ENCODE measurements at regions not wholly inside any gene's neighbourhood (a gene's known extent, or its start where the extent isn't known, plus 50 kb on each side); places are given as distances from the start of the nearest gene placed in this dataset.

- FAIRE-seq, result no peak
- TF ChIP-seq CTCF (optimal IDR thresholded peaks at IDR 0.05 in 1 of 3, IDR thresholded peaks at IDR 0.05 in 1 of 3, conservative IDR thresholded peaks at IDR 0.05 in 1 of 3; ENCODE audit: extremely low read depth in 1 of 3, insufficient read depth in 2 of 3, low read length in 3 of 3) (no peak), EZH2 (IDR thresholded peaks at IDR 0.05; ENCODE audit: low read length) (no peak)
- dilution Hi-C loops (cut with MboI; ENCODE audit: extremely low pct_ligation_motif_present, low sequenced_read_pairs), result no loop called here
- Histone ChIP-seq H3K4me3 (ENCODE audit: control insufficient read depth in 2 of 3, extremely low read depth in 1 of 3, insufficient read depth in 2 of 3, low read depth in 1 of 3, low read length in 3 of 3) (no peak overlapping the region), H3K4me2 (ENCODE audit: control insufficient read depth, extremely low read depth, insufficient read depth, low read depth, low read length) (no peak overlapping the region), H3K36me3 (ENCODE audit: control insufficient read depth in 2 of 2, extremely low read depth in 1 of 2, insufficient read depth in 2 of 2, low read length in 2 of 2) (no peaks in the 10 kb centered on the region), H3K4me1 (ENCODE audit: control insufficient read depth, extremely low read depth, insufficient read depth, low read length) (no peaks in the 10 kb centered on the region), H3K79me2 (ENCODE audit: control insufficient read depth, insufficient read depth, low read length) (no peaks in the 10 kb centered on the region), H3K9me1 (ENCODE audit: control insufficient read depth, extremely low read depth, insufficient read depth, low read length) (no peaks in the 10 kb centered on the region), H3K27me3 (ENCODE audit: control insufficient read depth, extremely low read depth, insufficient read depth, low read length) (no peaks in the 10 kb centered on the region), H3K9me3 (ENCODE audit: control insufficient read depth, low read depth, low read length) (peaks cover 1% of the 10 kb centered on the region), H4K20me1 (ENCODE audit: control insufficient read depth, extremely low read depth, insufficient read depth, low read length) (no peaks in the 10 kb centered on the region), H2AFZ (ENCODE audit: control insufficient read depth, low read length) (no peak overlapping the region), H3K9ac (ENCODE audit: control insufficient read depth, extremely low read depth, insufficient read depth, low read length) (no peak overlapping the region), H3K27ac (ENCODE audit: control insufficient read depth, insufficient read depth, low read length) (no peak overlapping the region)
- DNase-seq (ENCODE audit: low read depth, low spot score), result no peak
Measured at GRCh38 chr2:5782103-5782502, 89.9 kb downstream of the SOX11 start.

- H2AFZ ChIP-seq (ENCODE audit: control insufficient read depth, low read length), result no peak overlapping the region
- no peaks in the 10 kb centered on the region for H3K36me3 ChIP-seq (ENCODE audit: control insufficient read depth in 2 of 2, extremely low read depth in 1 of 2, insufficient read depth in 2 of 2, low read length in 2 of 2)
- H3K9me1 ChIP-seq (ENCODE audit: control insufficient read depth, extremely low read depth, insufficient read depth, low read length), result no peaks in the 10 kb centered on the region
- DNase-seq (ENCODE audit: low read depth, low spot score), result no peak
- TF ChIP-seq CTCF (optimal IDR thresholded peaks at IDR 0.05 in 1 of 3, IDR thresholded peaks at IDR 0.05 in 1 of 3, conservative IDR thresholded peaks at IDR 0.05 in 1 of 3; ENCODE audit: extremely low read depth in 1 of 3, insufficient read depth in 2 of 3, low read length in 3 of 3) (no peak), EZH2 (IDR thresholded peaks at IDR 0.05; ENCODE audit: low read length) (no peak)
- H3K27me3 ChIP-seq (ENCODE audit: control insufficient read depth, extremely low read depth, insufficient read depth, low read length), result no peaks in the 10 kb centered on the region
- no peaks in the 10 kb centered on the region for H4K20me1 ChIP-seq (ENCODE audit: control insufficient read depth, extremely low read depth, insufficient read depth, low read length)
- no peak overlapping the region for H3K27ac ChIP-seq (ENCODE audit: control insufficient read depth, insufficient read depth, low read length)
- peaks cover 1% of the 10 kb centered on the region for H3K9me3 ChIP-seq (ENCODE audit: control insufficient read depth, low read depth, low read length)
- FAIRE-seq, result no peak
- dilution Hi-C loops (cut with MboI; ENCODE audit: extremely low pct_ligation_motif_present, low sequenced_read_pairs), result no loop called here
- H3K4me2 ChIP-seq (ENCODE audit: control insufficient read depth, extremely low read depth, insufficient read depth, low read depth, low read length), result no peak overlapping the region
- H3K4me3 ChIP-seq (ENCODE audit: control insufficient read depth in 2 of 3, extremely low read depth in 1 of 3, insufficient read depth in 2 of 3, low read depth in 1 of 3, low read length in 3 of 3), result no peak overlapping the region
- no peak overlapping the region for H3K9ac ChIP-seq (ENCODE audit: control insufficient read depth, extremely low read depth, insufficient read depth, low read length)
- no peaks in the 10 kb centered on the region for H3K79me2 ChIP-seq (ENCODE audit: control insufficient read depth, insufficient read depth, low read length)
- no peaks in the 10 kb centered on the region for H3K4me1 ChIP-seq (ENCODE audit: control insufficient read depth, extremely low read depth, insufficient read depth, low read length)
Measured at GRCh38 chr2:5788447-5788846, 96.3 kb downstream of the SOX11 start.
